GM19438 (cell line): ENCODE measurements at regions not wholly inside any gene's neighbourhood (a gene's known extent, or its start where the extent isn't known, plus 50 kb on each side); places are given as distances from the start of the nearest gene placed in this dataset.

Source experiments
- ATAC-seq: cut with Tn5 transposase; IDR thresholded peaks from one replicate; pipeline ENCODE4 v1.9.1; 2021; ENCODE audit warnings: low read depth; ENCODE audit not compliant: unreplicated experiment

GRCh38 chr5:9710069-9710468 lies 79.9 kb upstream of the TAS2R1 start:
- ATAC-seq: no peak

GRCh38 chr5:9707732-9708462 lies 77.7 kb upstream of the TAS2R1 start:
- ATAC-seq: no peak

GRCh38 chr5:9699681-9700080 lies 69.5 kb upstream of the TAS2R1 start:
- ATAC-seq: no peak

GRCh38 chr5:9698841-9699240 lies 68.7 kb upstream of the TAS2R1 start:
- ATAC-seq: no peak

GRCh38 chr5:9698125-9698826 lies 68.1 kb upstream of the TAS2R1 start:
- no peak for ATAC-seq

GRCh38 chr5:9692576-9692975 lies 62.4 kb upstream of the TAS2R1 start:
- no peak for ATAC-seq

GRCh38 chr5:9691261-9691660 lies 61.1 kb upstream of the TAS2R1 start:
- ATAC-seq: no peak

GRCh38 chr5:9690751-9691150 lies 60.6 kb upstream of the TAS2R1 start:
- no peak for ATAC-seq

GRCh38 chr5:9686216-9686615 lies 56.1 kb upstream of the TAS2R1 start:
- no peak for ATAC-seq

- no peak for ATAC-seq
Measured at GRCh38 chr5:9681706-9682105, 51.6 kb upstream of the TAS2R1 start.
